H1 (cell line): ENCODE measurements at regions not wholly inside any gene's neighbourhood (a gene's known extent, or its start where the extent isn't known, plus 50 kb on each side); places are given as distances from the start of the nearest gene placed in this dataset.

ENCODE experiments used
- CTCF ChIA-PET: fragments of 300-600 bp; sonication (Branson Sonifier 250); formaldehyde crosslinking; loops from one replicate; lab custom pipeline; 2021; ENCODE audit not compliant: partially characterized antibody; lab: Charles Lee
- POLR2A ChIA-PET: fragments of 300-600 bp; sonication (Branson Sonifier 250); formaldehyde crosslinking; loops from one replicate; lab custom pipeline; 2021; ENCODE audit warnings: inconsistent platforms; ENCODE audit not compliant: partially characterized antibody; lab: Charles Lee
- DNase-seq, 2 experiments: peaks; one replicate each; pipeline versions ENCODE4 v3.0.0 to v3.0.0-alpha.2; 2010 to 2022; ENCODE audit warnings: low spot score in 2 of 2, low read depth in 1 of 2, mixed read lengths in 1 of 2
- FAIRE-seq: peaks from 2 replicates; lab custom pipeline; 2011; peaks lifted over from hg19 to GRCh38; lab: Jason Lieb, UNC
- H2AFZ ChIP-seq: 2 replicates; pipeline ENCODE4 v1.8.1; 2012; ENCODE audit warnings: low read length, inconsistent platforms
- H2AK5ac ChIP-seq: 2 replicates; pipeline ENCODE4 v1.6.1; 2013; ENCODE audit warnings: low read depth, low read length
- H2BK120ac ChIP-seq: replicated peaks from 2 replicates; pipeline ENCODE3; 2013; ENCODE audit warnings: low read depth, low read length, inconsistent platforms
- H2BK12ac ChIP-seq: 2 replicates; pipeline ENCODE4 v1.6.1; 2013; ENCODE audit warnings: low read depth, low read length
- H2BK15ac ChIP-seq: 2 replicates; pipeline ENCODE4 v1.6.1; 2013; ENCODE audit warnings: low read length
- H2BK20ac ChIP-seq: 2 replicates; pipeline ENCODE4 v1.6.1; 2013; ENCODE audit warnings: low read length
- H2BK5ac ChIP-seq: 2 replicates; pipeline ENCODE4 v1.6.1; 2013; ENCODE audit warnings: low read depth, low read length
- H3K14ac ChIP-seq: 2 replicates; pipeline ENCODE4 v1.6.1; 2013; ENCODE audit warnings: inconsistent platforms; ENCODE audit not compliant: insufficient read length
- H3K18ac ChIP-seq: 2 replicates; pipeline ENCODE4 v1.6.1; 2013; ENCODE audit warnings: low read length; ENCODE audit errors: extremely low read depth
- H3K23ac ChIP-seq: 2 replicates; pipeline ENCODE4 v1.6.1; 2013; ENCODE audit warnings: inconsistent platforms; ENCODE audit not compliant: insufficient read length
- H3K23me2 ChIP-seq: 2 replicates; pipeline ENCODE4 v1.6.1; 2013; ENCODE audit warnings: low read depth, low read length
- H3K27ac ChIP-seq: 2 replicates; pipeline ENCODE4 v1.6.1; 2011; ENCODE audit warnings: low read depth, low read length, inconsistent platforms
- H3K27me3 ChIP-seq, 4 experiments: replicated peaks in 1 of 4; 1 replicate in 1 of 4; 2 replicates in 3 of 4; pipeline versions ENCODE4 v1.6.1 to v1.8.1; 2011 to 2013; ENCODE audit warnings: low read length in 3 of 4, mild to moderate bottlenecking in 3 of 4, inconsistent platforms in 2 of 4, mixed read lengths in 2 of 4, moderate library complexity in 1 of 4; ENCODE audit not compliant: control insufficient read depth in 3 of 4, insufficient read depth in 3 of 4; ENCODE audit errors: extremely low read depth in 1 of 4
- H3K36me3 ChIP-seq, 4 experiments: 2 replicates each; pipeline versions ENCODE4 v1.6.1 to v1.8.1; 2011 to 2013; ENCODE audit warnings: mild to moderate bottlenecking in 4 of 4, low read length in 3 of 4, moderate library complexity in 2 of 4, control low read depth in 1 of 4, inconsistent platforms in 1 of 4; ENCODE audit not compliant: insufficient read depth in 4 of 4, control insufficient read depth in 2 of 4
- H3K4ac ChIP-seq: replicated peaks from 2 replicates; pipeline ENCODE3; 2013; ENCODE audit warnings: low read length, low read depth, mixed read lengths, inconsistent platforms; ENCODE audit not compliant: insufficient read length
- H3K4me1 ChIP-seq, 4 experiments: replicated peaks in 1 of 4; 1 replicate in 1 of 4; 2 replicates in 3 of 4; pipeline versions ENCODE4 v1.6.1 to v1.8.1; 2011 to 2013; ENCODE audit warnings: low read length in 3 of 4, inconsistent platforms in 2 of 4, mixed read lengths in 1 of 4; ENCODE audit not compliant: insufficient read depth in 4 of 4, control insufficient read depth in 3 of 4
- H3K4me2 ChIP-seq, 2 experiments: 2 replicates each; pipeline versions ENCODE4 v1.6.1 to v1.8.1; 2011 to 2013; ENCODE audit warnings: low read depth in 2 of 2, low read length in 2 of 2, control low read depth in 1 of 2, inconsistent platforms in 1 of 2, mild to moderate bottlenecking in 1 of 2; ENCODE audit not compliant: insufficient read depth in 1 of 2
- H3K4me3 ChIP-seq, 4 experiments: fragments of 200-600, 300-600 bp in 1 of 4; sonication (generic), shearing (Covaris generic), sonication (Bioruptor Twin) in 1 of 4; 2 replicates each; pipeline versions ENCODE4 v1.5.1 to v1.8.1; 2011 to 2016; ENCODE audit warnings: low read length in 4 of 4, low read depth in 3 of 4, control low read depth in 2 of 4, inconsistent platforms in 2 of 4, mild to moderate bottlenecking in 2 of 4, mixed read lengths in 1 of 4, moderate library complexity in 1 of 4; ENCODE audit not compliant: insufficient read depth in 2 of 4; ENCODE audit errors: extremely low read depth in 1 of 4
- H3K56ac ChIP-seq: replicated peaks from 2 replicates; pipeline ENCODE3; 2013; ENCODE audit warnings: low read depth, mild to moderate bottlenecking, mixed read lengths, low read length, inconsistent platforms; ENCODE audit not compliant: insufficient read length
- H3K79me1 ChIP-seq: 2 replicates; pipeline ENCODE4 v1.6.1; 2013; ENCODE audit warnings: low read depth, low read length, control low read depth
- H3K79me2 ChIP-seq, 2 experiments: 2 replicates each; pipeline versions ENCODE4 v1.6.1 to v1.8.1; 2012 to 2013; ENCODE audit warnings: low read length in 2 of 2, mild to moderate bottlenecking in 2 of 2, inconsistent platforms in 1 of 2; ENCODE audit not compliant: insufficient read depth in 2 of 2, control insufficient read depth in 1 of 2
- H3K9ac ChIP-seq, 4 experiments: replicated peaks in 1 of 4; 1 replicate in 1 of 4; 2 replicates in 3 of 4; pipeline versions ENCODE4 v1.6.1 to v1.8.1; 2011 to 2013; ENCODE audit warnings: low read depth in 3 of 4, low read length in 3 of 4, control low read depth in 2 of 4, mild to moderate bottlenecking in 2 of 4, moderate library complexity in 2 of 4, inconsistent platforms in 1 of 4; ENCODE audit errors: extremely low read depth in 1 of 4
- H3K9me3 ChIP-seq, 2 experiments: 2 replicates each; pipeline versions ENCODE4 v1.6.1 to v1.8.1; 2012 to 2013; ENCODE audit warnings: mild to moderate bottlenecking in 2 of 2, moderate library complexity in 2 of 2, control low read depth in 1 of 2, inconsistent platforms in 1 of 2, low read depth in 1 of 2, low read length in 1 of 2, mixed read lengths in 1 of 2; ENCODE audit not compliant: insufficient read depth in 2 of 2
- H4K20me1 ChIP-seq, 2 experiments: replicated peaks in 1 of 2; 2 replicates each; pipeline versions ENCODE3 to v1.8.1; 2011 to 2013; ENCODE audit warnings: inconsistent platforms in 2 of 2, low read length in 2 of 2, mild to moderate bottlenecking in 1 of 2; ENCODE audit not compliant: insufficient read depth in 2 of 2, control insufficient read depth in 1 of 2
- H4K5ac ChIP-seq: 2 replicates; pipeline ENCODE4 v1.6.1; 2013; ENCODE audit warnings: low read length, low read depth, mixed read lengths, inconsistent platforms; ENCODE audit not compliant: insufficient read length
- H4K8ac ChIP-seq: 2 replicates; pipeline ENCODE4 v1.8.0; 2013; ENCODE audit warnings: mild to moderate bottlenecking, moderate library complexity, low read length, inconsistent platforms; ENCODE audit not compliant: insufficient read depth; ENCODE audit errors: extremely low read depth
- H4K91ac ChIP-seq: replicated peaks from 2 replicates; pipeline ENCODE3; 2013; ENCODE audit warnings: low read length, mixed read lengths, inconsistent platforms; ENCODE audit not compliant: insufficient read length
- RAD21 ChIP-seq, 2 experiments: IDR thresholded peaks in 1 of 2; conservative IDR thresholded peaks in 1 of 2; 2 replicates each; pipeline ENCODE4 v1.6.1; 2011; ENCODE audit warnings: low read depth in 2 of 2, low read length in 2 of 2, improper control_type of control experiment in 1 of 2, inconsistent platforms in 1 of 2, mild to moderate bottlenecking in 1 of 2, moderate library complexity in 1 of 2
- SP1 ChIP-seq: IDR thresholded peaks from 2 replicates; pipeline ENCODE4 v1.6.1; 2011; ENCODE audit warnings: low read depth, low read length
- WGBS, 2 experiments: shearing (Covaris generic) in 1 of 2; methylation state at CpG; one replicate each; pipeline versions ENCODE4 v1.1.6 to v1.1.7; 2013 to 2015; ENCODE audit warnings: low lambda C conversion rate in 2 of 2, mixed read lengths in 2 of 2, inconsistent platforms in 1 of 2, low coverage in 1 of 2, missing lambda C conversion rate in 1 of 2; ENCODE audit not compliant: insufficient replicate concordance in 2 of 2, insufficient coverage in 1 of 2, insufficient read length in 1 of 2; ENCODE audit errors: extremely low coverage in 1 of 2, missing lambda C conversion rate in 1 of 2; 5-methylcytosine and 5-hydroxymethylcytosine counted together
- TF ChIP-seq, protein P1 (sequence below), 3 experiments: IDR thresholded peaks; 1 replicate in 2 of 3; 2 replicates in 1 of 3; pipeline versions ENCODE4 v1.5.1 to v1.6.1; 2011; ENCODE audit warnings: low read length in 3 of 3, mild to moderate bottlenecking in 3 of 3, inconsistent platforms in 2 of 3, low read depth in 1 of 3, moderate library complexity in 1 of 3; ENCODE audit not compliant: insufficient read depth in 1 of 3; ENCODE audit errors: control extremely low read depth in 1 of 3

DNA sequence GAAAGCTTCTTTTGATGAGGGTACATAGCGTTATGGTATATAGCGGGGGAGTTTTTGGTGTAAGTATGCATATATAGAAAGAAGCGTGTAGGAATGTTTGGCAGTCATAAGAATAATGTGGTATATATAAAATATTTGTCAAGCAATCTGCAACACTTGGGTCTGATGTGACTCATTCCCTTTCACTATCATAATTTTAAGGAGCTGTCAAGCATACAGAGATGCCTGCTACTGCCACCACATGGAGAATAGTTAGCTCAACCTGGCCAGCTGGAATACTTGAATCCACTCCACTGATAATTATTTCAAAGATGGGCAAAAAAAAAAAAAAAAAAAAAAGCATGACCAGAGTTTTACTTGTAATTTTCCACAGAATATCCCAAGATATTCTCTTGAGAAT lies 559.8 kb upstream of the REG3G start:
- Histone ChIP-seq H3K27ac (no peak overlapping the region), H3K4me1 (no peaks in the 10 kb centered on the region), H3K4me2 (no peak overlapping the region), H4K8ac (no peak overlapping the region), H3K79me1 (no peaks in the 10 kb centered on the region), H2BK5ac (no peak overlapping the region), H2BK120ac (no peak overlapping the region), H3K4ac (no peak overlapping the region), H2AK5ac (no peak overlapping the region), H3K18ac (no peak overlapping the region), H3K9me3 (no peaks in the 10 kb centered on the region), H4K91ac (no peak overlapping the region), H2BK12ac (no peak overlapping the region), H3K4me3 (no peak overlapping the region), H4K5ac (no peak overlapping the region), H2BK15ac (no peak overlapping the region), H2BK20ac (no peak overlapping the region), H2AFZ (no peak overlapping the region), H3K9ac (no peak overlapping the region), H3K79me2 (no peaks in the 10 kb centered on the region), H4K20me1 (no peaks in the 10 kb centered on the region), H3K23me2 (no peaks in the 10 kb centered on the region), H3K36me3 (no peaks in the 10 kb centered on the region), H3K56ac (no peak overlapping the region), H3K23ac (no peak overlapping the region), H3K27me3 (no peaks in the 10 kb centered on the region), H3K14ac (no peak overlapping the region)
- DNase-seq (no peak), FAIRE-seq (no peak)
- ChIA-PET POLR2A (no interaction called here), CTCF (interaction anchor here (0.8 kb wide), 1 partner anchor 267 kb away, joined by 3 read pairs; no protein-coding TSS in a partner anchor)
- WGBS, 2 experiments: 91 to 100% methylated on average over 3 of the region's 3 CpGs
- TF ChIP-seq RAD21 (IDR thresholded peaks at IDR 0.05 in 1 of 2, conservative IDR thresholded peaks at IDR 0.05 in 1 of 2; ENCODE audit: low read depth in 2 of 2, low read length in 2 of 2) (peak; percentile 38 to 46; a peak in 3 of 4 replicates), SP1 (no peak)
- TF ChIP-seq, protein P1, sequence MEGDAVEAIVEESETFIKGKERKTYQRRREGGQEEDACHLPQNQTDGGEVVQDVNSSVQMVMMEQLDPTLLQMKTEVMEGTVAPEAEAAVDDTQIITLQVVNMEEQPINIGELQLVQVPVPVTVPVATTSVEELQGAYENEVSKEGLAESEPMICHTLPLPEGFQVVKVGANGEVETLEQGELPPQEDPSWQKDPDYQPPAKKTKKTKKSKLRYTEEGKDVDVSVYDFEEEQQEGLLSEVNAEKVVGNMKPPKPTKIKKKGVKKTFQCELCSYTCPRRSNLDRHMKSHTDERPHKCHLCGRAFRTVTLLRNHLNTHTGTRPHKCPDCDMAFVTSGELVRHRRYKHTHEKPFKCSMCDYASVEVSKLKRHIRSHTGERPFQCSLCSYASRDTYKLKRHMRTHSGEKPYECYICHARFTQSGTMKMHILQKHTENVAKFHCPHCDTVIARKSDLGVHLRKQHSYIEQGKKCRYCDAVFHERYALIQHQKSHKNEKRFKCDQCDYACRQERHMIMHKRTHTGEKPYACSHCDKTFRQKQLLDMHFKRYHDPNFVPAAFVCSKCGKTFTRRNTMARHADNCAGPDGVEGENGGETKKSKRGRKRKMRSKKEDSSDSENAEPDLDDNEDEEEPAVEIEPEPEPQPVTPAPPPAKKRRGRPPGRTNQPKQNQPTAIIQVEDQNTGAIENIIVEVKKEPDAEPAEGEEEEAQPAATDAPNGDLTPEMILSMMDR (IDR thresholded peaks at IDR 0.05; ENCODE audit: control extremely low read depth in 1 of 3, insufficient read depth in 1 of 3, low read depth in 1 of 3, low read length in 3 of 3): peak in 2 of 3 experiments; percentile 1 to 15; a peak in 1 of 4 replicates
